ENCODE measurements at regions not wholly inside any gene's neighbourhood (a gene's known extent, or its start where the extent isn't known, plus 50 kb on each side); places are given as distances from the start of the nearest gene placed in this dataset.

GRCh38 chr3:140816372-140817195 is 125.1 kb upstream of the SLC25A36 start:
- DNase-seq (ENCODE audit: low spot score): no peak

- no peak for DNase-seq (ENCODE audit: low spot score)
Observed at GRCh38 chr3:140821493-140821892, 120.1 kb upstream of the SLC25A36 start.

- DNase-seq (ENCODE audit: low spot score): no peak
Observed at GRCh38 chr3:140822401-140823047, 119.1 kb upstream of the SLC25A36 start.

- DNase-seq (ENCODE audit: low spot score): no peak
Observed at GRCh38 chr3:140823106-140823505, 118.5 kb upstream of the SLC25A36 start.

- DNase-seq (ENCODE audit: low spot score): no peak
Observed at GRCh38 chr3:140827894-140828293, 113.7 kb upstream of the SLC25A36 start.

- DNase-seq (ENCODE audit: low spot score): no peak
Observed at GRCh38 chr3:140828585-140828984, 113.1 kb upstream of the SLC25A36 start.

GRCh38 chr3:140829796-140830195 is 111.8 kb upstream of the SLC25A36 start:
- no peak for DNase-seq (ENCODE audit: low spot score)

- DNase-seq (ENCODE audit: low spot score): no peak
Observed at GRCh38 chr3:140830391-140830790, 111.2 kb upstream of the SLC25A36 start.

- no peak for DNase-seq (ENCODE audit: low spot score)
Observed at GRCh38 chr3:140832883-140833282, 108.8 kb upstream of the SLC25A36 start.

- no peak for DNase-seq (ENCODE audit: low spot score)
Observed at GRCh38 chr3:140834266-140835037, 107.2 kb upstream of the SLC25A36 start.

- DNase-seq (ENCODE audit: low spot score): no peak
Observed at GRCh38 chr3:140842984-140843649, 98.5 kb upstream of the SLC25A36 start.

- no peak for DNase-seq (ENCODE audit: low spot score)
Observed at GRCh38 chr3:140843656-140844055, 98.0 kb upstream of the SLC25A36 start.

- no peak for DNase-seq (ENCODE audit: low spot score)
Observed at GRCh38 chr3:140844072-140844471, 97.6 kb upstream of the SLC25A36 start.

- DNase-seq (ENCODE audit: low spot score): no peak
Observed at GRCh38 chr3:140845882-140846281, 95.8 kb upstream of the SLC25A36 start.

- no peak for DNase-seq (ENCODE audit: low spot score)
Observed at GRCh38 chr3:140848666-140849065, 93.0 kb upstream of the SLC25A36 start.

GRCh38 chr3:140850210-140850955 is 91.3 kb upstream of the SLC25A36 start:
- no peak for DNase-seq (ENCODE audit: low spot score)

- no peak for DNase-seq (ENCODE audit: low spot score)
Observed at GRCh38 chr3:140854961-140855360, 86.7 kb upstream of the SLC25A36 start.

GRCh38 chr3:140856905-140857304 is 84.7 kb upstream of the SLC25A36 start:
- DNase-seq (ENCODE audit: low spot score): no peak

- DNase-seq (ENCODE audit: low spot score): no peak
Observed at GRCh38 chr3:140857993-140858392, 83.6 kb upstream of the SLC25A36 start.

GRCh38 chr3:140859592-140860336 is 81.9 kb upstream of the SLC25A36 start:
- DNase-seq (ENCODE audit: low spot score): no peak

- peak; percentile 25 for DNase-seq (ENCODE audit: low spot score)
Observed at GRCh38 chr3:140863580-140864009, 78.0 kb upstream of the SLC25A36 start.

Data from hepatic stellate cell (primary cell).